Fibroblast of mammary gland (primary cell): ENCODE measurements at regions not wholly inside any gene's neighbourhood (a gene's known extent, or its start where the extent isn't known, plus 50 kb on each side); places are given as distances from the start of the nearest gene placed in this dataset.

Experiments
- DNase-seq: peaks from one replicate; pipeline ENCODE4 v3.0.0-alpha.2; 2010; ENCODE audit warnings: low read depth
- H3K4me3 ChIP-seq: 2 replicates; pipeline ENCODE4 v1.5.1; 2011; ENCODE audit warnings: low read depth, mild to moderate bottlenecking, low read length, moderate library complexity; ENCODE audit not compliant: control insufficient read depth
- CTCF ChIP-seq: conservative IDR thresholded peaks from 2 replicates; pipeline ENCODE4 v1.5.1; 2011; ENCODE audit warnings: low read depth, low read length, inconsistent platforms; ENCODE audit not compliant: control insufficient read depth, insufficient read depth

GRCh38 chr11:25886036-25886435 is 445.9 kb upstream of the ANO3 start:
- no peak for TF ChIP-seq CTCF
- no peak overlapping the region for H3K4me3 ChIP-seq
- DNase-seq: no peak

- no peak for DNase-seq
- no peak for TF ChIP-seq CTCF
- no peak overlapping the region for H3K4me3 ChIP-seq
Observed at GRCh38 chr11:25890626-25891260, 441.2 kb upstream of the ANO3 start.

GRCh38 chr11:25891960-25892359 is 440.0 kb upstream of the ANO3 start:
- DNase-seq: no peak

GRCh38 chr11:25899617-25900160 is 432.2 kb upstream of the ANO3 start:
- no peak for TF ChIP-seq CTCF
- no peak for DNase-seq
- H3K4me3 ChIP-seq: no peak overlapping the region

More at GRCh38 chr11:25891960-25892359, 440.0 kb upstream of the ANO3 start:
- TF ChIP-seq CTCF: no peak
- no peak overlapping the region for H3K4me3 ChIP-seq

GRCh38 chr11:25900814-25901213 is 431.1 kb upstream of the ANO3 start:
- DNase-seq: no peak
- TF ChIP-seq CTCF: no peak
- H3K4me3 ChIP-seq: no peak overlapping the region

- no peak overlapping the region for H3K4me3 ChIP-seq
- DNase-seq: no peak
- no peak for TF ChIP-seq CTCF
Observed at GRCh38 chr11:25901415-25901814, 430.5 kb upstream of the ANO3 start.

GRCh38 chr11:25902476-25902875 is 429.5 kb upstream of the ANO3 start:
- no peak overlapping the region for H3K4me3 ChIP-seq
- DNase-seq: no peak
- TF ChIP-seq CTCF: no peak
